ENCODE measurements at regions not wholly inside any gene's neighbourhood (a gene's known extent, or its start where the extent isn't known, plus 50 kb on each side); places are given as distances from the start of the nearest gene placed in this dataset.

DNA sequence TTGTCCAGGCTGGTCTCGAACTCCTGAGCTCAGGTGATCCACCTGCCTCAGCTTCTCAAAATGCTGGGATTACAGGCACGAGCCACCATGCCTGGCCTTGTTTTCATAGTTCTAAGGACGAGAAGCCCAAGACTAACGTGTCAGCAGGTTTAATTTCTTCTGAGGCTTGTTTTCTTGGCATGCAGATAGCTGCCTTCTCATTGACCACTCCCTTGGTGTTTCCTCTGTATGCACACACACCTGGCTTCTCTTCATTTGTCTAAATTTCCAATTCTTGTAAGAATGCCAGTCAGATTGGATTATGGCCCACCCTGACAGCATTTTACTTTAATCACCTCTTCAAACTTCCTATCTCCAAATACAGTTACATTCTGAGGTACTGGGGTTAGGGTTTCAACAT lies 72.5 kb upstream of the CTSC start:
- H3K9me3 ChIP-seq (ENCODE audit: control insufficient read depth, insufficient read depth, low read depth, low read length) = no peaks in the 10 kb centered on the region
- H3K4me1 ChIP-seq (ENCODE audit: control insufficient read depth, insufficient read depth, low read length) = no peaks in the 10 kb centered on the region
- no peak for DNase-seq (ENCODE audit: low read depth, low spot score)
- H3K27ac ChIP-seq (ENCODE audit: low read length) = no peak overlapping the region
- no TSS peak for BruUV-seq (replicated peaks)
- intact Hi-C loops (cut with micrococcal nuclease; ENCODE audit: unreplicated experiment) = no loop called here
- no peak overlapping the region for H3K4me3 ChIP-seq (ENCODE audit: low read depth in 2 of 2, low read length in 2 of 2)
- TF ChIP-seq POLR2AphosphoS5 (IDR thresholded peaks at IDR 0.05; ENCODE audit: low read depth, low read length) = no peak
- TF ChIP-seq, protein P1, sequence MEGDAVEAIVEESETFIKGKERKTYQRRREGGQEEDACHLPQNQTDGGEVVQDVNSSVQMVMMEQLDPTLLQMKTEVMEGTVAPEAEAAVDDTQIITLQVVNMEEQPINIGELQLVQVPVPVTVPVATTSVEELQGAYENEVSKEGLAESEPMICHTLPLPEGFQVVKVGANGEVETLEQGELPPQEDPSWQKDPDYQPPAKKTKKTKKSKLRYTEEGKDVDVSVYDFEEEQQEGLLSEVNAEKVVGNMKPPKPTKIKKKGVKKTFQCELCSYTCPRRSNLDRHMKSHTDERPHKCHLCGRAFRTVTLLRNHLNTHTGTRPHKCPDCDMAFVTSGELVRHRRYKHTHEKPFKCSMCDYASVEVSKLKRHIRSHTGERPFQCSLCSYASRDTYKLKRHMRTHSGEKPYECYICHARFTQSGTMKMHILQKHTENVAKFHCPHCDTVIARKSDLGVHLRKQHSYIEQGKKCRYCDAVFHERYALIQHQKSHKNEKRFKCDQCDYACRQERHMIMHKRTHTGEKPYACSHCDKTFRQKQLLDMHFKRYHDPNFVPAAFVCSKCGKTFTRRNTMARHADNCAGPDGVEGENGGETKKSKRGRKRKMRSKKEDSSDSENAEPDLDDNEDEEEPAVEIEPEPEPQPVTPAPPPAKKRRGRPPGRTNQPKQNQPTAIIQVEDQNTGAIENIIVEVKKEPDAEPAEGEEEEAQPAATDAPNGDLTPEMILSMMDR (IDR thresholded peaks at IDR 0.05) = no peak
- TF ChIP-seq, protein P2, sequence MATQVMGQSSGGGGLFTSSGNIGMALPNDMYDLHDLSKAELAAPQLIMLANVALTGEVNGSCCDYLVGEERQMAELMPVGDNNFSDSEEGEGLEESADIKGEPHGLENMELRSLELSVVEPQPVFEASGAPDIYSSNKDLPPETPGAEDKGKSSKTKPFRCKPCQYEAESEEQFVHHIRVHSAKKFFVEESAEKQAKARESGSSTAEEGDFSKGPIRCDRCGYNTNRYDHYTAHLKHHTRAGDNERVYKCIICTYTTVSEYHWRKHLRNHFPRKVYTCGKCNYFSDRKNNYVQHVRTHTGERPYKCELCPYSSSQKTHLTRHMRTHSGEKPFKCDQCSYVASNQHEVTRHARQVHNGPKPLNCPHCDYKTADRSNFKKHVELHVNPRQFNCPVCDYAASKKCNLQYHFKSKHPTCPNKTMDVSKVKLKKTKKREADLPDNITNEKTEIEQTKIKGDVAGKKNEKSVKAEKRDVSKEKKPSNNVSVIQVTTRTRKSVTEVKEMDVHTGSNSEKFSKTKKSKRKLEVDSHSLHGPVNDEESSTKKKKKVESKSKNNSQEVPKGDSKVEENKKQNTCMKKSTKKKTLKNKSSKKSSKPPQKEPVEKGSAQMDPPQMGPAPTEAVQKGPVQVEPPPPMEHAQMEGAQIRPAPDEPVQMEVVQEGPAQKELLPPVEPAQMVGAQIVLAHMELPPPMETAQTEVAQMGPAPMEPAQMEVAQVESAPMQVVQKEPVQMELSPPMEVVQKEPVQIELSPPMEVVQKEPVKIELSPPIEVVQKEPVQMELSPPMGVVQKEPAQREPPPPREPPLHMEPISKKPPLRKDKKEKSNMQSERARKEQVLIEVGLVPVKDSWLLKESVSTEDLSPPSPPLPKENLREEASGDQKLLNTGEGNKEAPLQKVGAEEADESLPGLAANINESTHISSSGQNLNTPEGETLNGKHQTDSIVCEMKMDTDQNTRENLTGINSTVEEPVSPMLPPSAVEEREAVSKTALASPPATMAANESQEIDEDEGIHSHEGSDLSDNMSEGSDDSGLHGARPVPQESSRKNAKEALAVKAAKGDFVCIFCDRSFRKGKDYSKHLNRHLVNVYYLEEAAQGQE (IDR thresholded peaks at IDR 0.05; ENCODE audit: insufficient read depth in 1 of 2, low read depth in 2 of 2, low read length in 1 of 2) = no peak
- TF ChIP-seq TCF7L2 (IDR thresholded peaks at IDR 0.05; ENCODE audit: low read depth, low read length) = no peak
- TF ChIP-seq SIN3A (IDR thresholded peaks at IDR 0.05; ENCODE audit: borderline replicate concordance, insufficient read depth, low read depth, low read length) = no peak
- in situ Hi-C loops (cut with HindIII; ENCODE audit: low pct_unique_long_range_greater_than_20kb, low sequenced_read_pairs) = no loop called here
- no peak for ATAC-seq
- CTCF ChIA-PET = no interaction called here
- H3K27me3 ChIP-seq (ENCODE audit: control insufficient read depth, insufficient read depth, low read length) = no peaks in the 10 kb centered on the region
- POLR2A ChIA-PET = no interaction called here
- no peaks in the 10 kb centered on the region for H3K36me3 ChIP-seq (ENCODE audit: control insufficient read depth, insufficient read depth, low read length)

DNA sequence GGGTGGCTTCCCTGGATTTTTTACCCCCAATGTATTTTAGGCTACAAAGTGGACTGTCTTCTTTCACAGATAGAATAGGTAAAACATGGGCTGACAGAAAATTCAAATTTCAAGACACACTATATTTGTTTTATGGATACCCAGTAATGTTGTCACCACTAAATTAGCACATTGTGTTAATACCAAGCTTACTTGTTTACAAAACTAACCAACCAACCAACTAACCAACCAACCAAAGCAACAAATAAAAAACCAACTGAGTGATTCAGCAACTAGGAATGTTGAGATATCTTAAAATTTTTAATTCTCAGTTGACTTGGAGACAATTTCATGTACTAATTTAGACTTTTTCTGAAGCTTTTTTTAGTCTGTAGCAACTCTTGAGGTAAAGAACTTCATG lies 69.3 kb upstream of the CTSC start:
- ChIA-PET POLR2A (no interaction called here), CTCF (no interaction called here)
- in situ Hi-C loops (cut with HindIII; ENCODE audit: low pct_unique_long_range_greater_than_20kb, low sequenced_read_pairs) (no loop called here), intact Hi-C loops (cut with micrococcal nuclease; ENCODE audit: unreplicated experiment) (no loop called here)
- H3K27me3 ChIP-seq (ENCODE audit: control insufficient read depth, insufficient read depth, low read length) = no peaks in the 10 kb centered on the region
- TF ChIP-seq, protein P1 (IDR thresholded peaks at IDR 0.05) = no peak
- TF ChIP-seq, protein P2 (IDR thresholded peaks at IDR 0.05; ENCODE audit: insufficient read depth in 1 of 2, low read depth in 2 of 2, low read length in 1 of 2) = no peak
- ATAC-seq (no peak), DNase-seq (ENCODE audit: low read depth, low spot score) (no peak)
- no peaks in the 10 kb centered on the region for H3K9me3 ChIP-seq (ENCODE audit: control insufficient read depth, insufficient read depth, low read depth, low read length)
- no TSS peak for BruUV-seq (replicated peaks)
- no peak overlapping the region for H3K4me3 ChIP-seq (ENCODE audit: low read depth in 2 of 2, low read length in 2 of 2)
- no peaks in the 10 kb centered on the region for H3K36me3 ChIP-seq (ENCODE audit: control insufficient read depth, insufficient read depth, low read length)
- no peak overlapping the region for H3K27ac ChIP-seq (ENCODE audit: low read length)
- H3K4me1 ChIP-seq (ENCODE audit: control insufficient read depth, insufficient read depth, low read length) = peaks cover 5% of the 10 kb centered on the region

Measured in Panc1 (cell line).